GM12872 (cell line): ENCODE measurements at regions not wholly inside any gene's neighbourhood (a gene's known extent, or its start where the extent isn't known, plus 50 kb on each side); places are given as distances from the start of the nearest gene placed in this dataset.

Source experiments
- TF ChIP-seq, protein P1 (sequence below): IDR thresholded peaks from 3 replicates; pipeline ENCODE4 v1.5.1; 2011; ENCODE audit warnings: low read depth, mild to moderate bottlenecking, low read length, moderate library complexity; ENCODE audit not compliant: insufficient read depth

GRCh38 chr11:97832451-97832850 is 1188.3 kb upstream of the CNTN5 start:
- TF ChIP-seq, protein P1, sequence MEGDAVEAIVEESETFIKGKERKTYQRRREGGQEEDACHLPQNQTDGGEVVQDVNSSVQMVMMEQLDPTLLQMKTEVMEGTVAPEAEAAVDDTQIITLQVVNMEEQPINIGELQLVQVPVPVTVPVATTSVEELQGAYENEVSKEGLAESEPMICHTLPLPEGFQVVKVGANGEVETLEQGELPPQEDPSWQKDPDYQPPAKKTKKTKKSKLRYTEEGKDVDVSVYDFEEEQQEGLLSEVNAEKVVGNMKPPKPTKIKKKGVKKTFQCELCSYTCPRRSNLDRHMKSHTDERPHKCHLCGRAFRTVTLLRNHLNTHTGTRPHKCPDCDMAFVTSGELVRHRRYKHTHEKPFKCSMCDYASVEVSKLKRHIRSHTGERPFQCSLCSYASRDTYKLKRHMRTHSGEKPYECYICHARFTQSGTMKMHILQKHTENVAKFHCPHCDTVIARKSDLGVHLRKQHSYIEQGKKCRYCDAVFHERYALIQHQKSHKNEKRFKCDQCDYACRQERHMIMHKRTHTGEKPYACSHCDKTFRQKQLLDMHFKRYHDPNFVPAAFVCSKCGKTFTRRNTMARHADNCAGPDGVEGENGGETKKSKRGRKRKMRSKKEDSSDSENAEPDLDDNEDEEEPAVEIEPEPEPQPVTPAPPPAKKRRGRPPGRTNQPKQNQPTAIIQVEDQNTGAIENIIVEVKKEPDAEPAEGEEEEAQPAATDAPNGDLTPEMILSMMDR, result no peak

- TF ChIP-seq, protein P1, result no peak
These were observed 1187.3 kb upstream of the CNTN5 start for GRCh38 chr11:97833412-97833811.

DNA sequence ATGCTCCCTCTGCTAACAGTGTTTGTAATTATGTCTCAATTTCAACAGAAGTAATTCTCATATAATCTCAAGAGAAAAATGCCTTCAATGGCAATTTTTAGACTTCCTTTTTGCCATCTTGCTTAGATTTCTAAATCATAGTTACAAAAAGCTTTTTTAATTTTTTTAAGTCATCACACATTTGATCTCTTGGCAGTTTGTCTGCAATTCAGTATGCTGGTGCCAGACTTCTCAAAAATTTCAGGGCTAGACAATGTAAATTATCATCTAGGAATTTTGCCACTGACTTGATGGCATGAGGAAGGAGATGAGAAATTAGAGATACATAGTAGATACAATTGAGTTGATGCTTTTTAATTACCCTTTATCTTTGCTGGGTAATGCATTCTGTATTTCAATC is 1176.7 kb upstream of the CNTN5 start:
- TF ChIP-seq, protein P1, result no peak

GRCh38 chr11:97847730-97848129 is 1173.0 kb upstream of the CNTN5 start:
- TF ChIP-seq, protein P1, result no peak

DNA sequence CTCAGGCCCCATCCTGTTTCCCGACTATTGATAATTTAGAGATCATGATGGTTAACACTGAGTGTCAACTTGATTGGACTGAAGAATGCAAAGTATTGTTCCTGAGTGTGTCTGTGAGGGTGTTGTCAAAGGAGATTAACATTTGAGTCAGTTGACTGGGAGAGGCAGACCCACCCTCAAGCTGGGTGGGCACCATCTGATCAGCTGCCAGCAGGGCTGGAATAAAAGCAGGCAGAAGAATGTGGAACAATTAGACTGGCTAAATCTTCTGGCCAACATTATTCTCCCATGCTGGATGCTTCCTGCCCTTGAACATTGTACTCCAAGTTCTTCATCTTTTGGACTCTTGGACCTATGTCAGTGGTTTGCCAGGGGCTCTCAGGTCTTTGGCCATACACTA is 1170.0 kb upstream of the CNTN5 start:
- TF ChIP-seq, protein P1, result no peak

DNA sequence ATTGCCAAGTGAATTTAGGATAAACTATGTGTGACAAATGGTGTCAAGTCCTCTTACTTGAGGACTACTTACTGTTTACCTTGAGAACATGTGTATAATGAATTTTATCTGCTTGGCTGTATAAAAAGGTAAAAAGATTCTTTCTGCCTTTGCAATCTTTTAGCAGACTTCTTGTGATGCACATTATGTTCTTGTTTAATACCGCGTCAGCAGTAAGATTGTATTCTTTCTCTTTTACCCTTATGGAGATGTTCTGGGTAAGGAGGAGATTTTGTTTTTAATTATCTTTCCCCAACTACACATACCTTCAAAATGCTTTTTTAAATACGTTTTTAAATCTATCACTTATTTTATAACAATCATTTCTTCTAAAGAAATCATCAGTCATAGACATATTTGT is 1166.4 kb upstream of the CNTN5 start:
- TF ChIP-seq, protein P1, result no peak

- TF ChIP-seq, protein P1, result no peak
These were observed 1165.9 kb upstream of the CNTN5 start for GRCh38 chr11:97854877-97855276.

DNA sequence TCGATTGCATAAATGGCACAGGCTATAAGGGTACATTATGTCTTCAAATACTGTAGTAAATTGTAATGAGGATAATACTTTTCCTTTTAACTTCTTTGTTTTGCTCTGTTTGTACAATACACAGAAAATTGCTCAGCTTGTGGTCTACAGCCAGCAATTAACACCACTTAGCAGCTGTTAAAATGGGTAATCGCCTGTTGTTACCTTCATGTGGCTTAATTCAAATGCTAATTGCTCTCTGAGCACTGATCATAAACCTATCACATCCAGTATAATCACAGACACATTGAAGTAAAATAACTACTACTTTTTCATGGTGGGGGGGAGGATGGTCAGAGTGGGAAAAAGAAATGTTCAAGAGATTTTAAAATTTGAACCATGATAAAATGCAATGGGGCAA is 1164.1 kb upstream of the CNTN5 start:
- TF ChIP-seq, protein P1, result no peak
